ENCODE measurements at regions not wholly inside any gene's neighbourhood (a gene's known extent, or its start where the extent isn't known, plus 50 kb on each side); places are given as distances from the start of the nearest gene placed in this dataset.

- Histone ChIP-seq H3K4me2 (ENCODE audit: insufficient read depth in 1 of 2, low read depth in 2 of 2, low read length in 2 of 2) (no peak overlapping the region), H2BK5ac (ENCODE audit: low read depth, low read length) (no peak overlapping the region), H3K23me2 (ENCODE audit: low read depth, low read length) (no peaks in the 10 kb centered on the region), H3K9ac (replicated peaks in 1 of 4; ENCODE audit: extremely low read depth in 1 of 4, low read depth in 3 of 4, low read length in 3 of 4) (no peak overlapping the region), H3K23ac (ENCODE audit: insufficient read length) (no peak overlapping the region), H3K27ac (ENCODE audit: low read depth, low read length) (no peak overlapping the region), H3K14ac (ENCODE audit: insufficient read length) (no peak overlapping the region), H2BK12ac (ENCODE audit: low read depth, low read length) (no peak overlapping the region), H2AK5ac (ENCODE audit: low read depth, low read length) (no peak overlapping the region), H3K79me2 (ENCODE audit: control insufficient read depth in 1 of 2, insufficient read depth in 2 of 2, low read length in 2 of 2) (no peaks in the 10 kb centered on the region), H3K9me3 (ENCODE audit: insufficient read depth in 2 of 2, low read depth in 1 of 2, low read length in 1 of 2) (no peaks in the 10 kb centered on the region), H4K91ac (replicated peaks; ENCODE audit: insufficient read length, low read length) (no peak overlapping the region), H3K27me3 (replicated peaks in 1 of 4; ENCODE audit: control insufficient read depth in 3 of 4, extremely low read depth in 1 of 4, insufficient read depth in 3 of 4, low read length in 3 of 4) (no peaks in the 10 kb centered on the region), H3K56ac (replicated peaks; ENCODE audit: insufficient read length, low read depth, low read length) (no peak overlapping the region), H2AFZ (ENCODE audit: low read length) (no peak overlapping the region; the same call in 1 of the 2 replicates), H2BK120ac (replicated peaks; ENCODE audit: low read depth, low read length) (no peak overlapping the region), H2BK15ac (ENCODE audit: low read length) (no peak overlapping the region), H3K18ac (ENCODE audit: extremely low read depth, low read length) (no peak overlapping the region), H3K4ac (replicated peaks; ENCODE audit: insufficient read length, low read depth, low read length) (no peak overlapping the region), H4K5ac (ENCODE audit: insufficient read length, low read depth, low read length) (no peak overlapping the region), H4K8ac (ENCODE audit: extremely low read depth, insufficient read depth, low read length) (no peak overlapping the region), H3K36me3 (ENCODE audit: control insufficient read depth in 2 of 4, insufficient read depth in 4 of 4, low read length in 3 of 4) (no peaks in the 10 kb centered on the region), H3K4me3 (ENCODE audit: extremely low read depth in 1 of 4, insufficient read depth in 2 of 4, low read depth in 3 of 4, low read length in 4 of 4) (no peak overlapping the region), H3K79me1 (ENCODE audit: low read depth, low read length) (no peaks in the 10 kb centered on the region), H4K20me1 (replicated peaks in 1 of 2; ENCODE audit: control insufficient read depth in 1 of 2, insufficient read depth in 2 of 2, low read length in 2 of 2) (no peaks in the 10 kb centered on the region), H3K4me1 (replicated peaks in 1 of 4; ENCODE audit: control insufficient read depth in 3 of 4, insufficient read depth in 4 of 4, low read length in 3 of 4) (peaks cover 0 to 5% (median under 1%) of the 10 kb centered on the region in 4 experiments; a peak in 3 of 7 replicates), H2BK20ac (ENCODE audit: low read length) (no peak overlapping the region)
- TF ChIP-seq EGR1 (IDR thresholded peaks at IDR 0.05; ENCODE audit: borderline replicate concordance, low read depth, low read length): no peak
- FAIRE-seq (no peak), DNase-seq (ENCODE audit: low read depth in 1 of 2, low spot score in 2 of 2) (no peak)
- ChIA-PET POLR2A (ENCODE audit: partially characterized antibody) (no interaction called here), CTCF (ENCODE audit: partially characterized antibody) (interaction anchor here (1.5 kb wide), 1 partner anchor 19 kb away, joined by 5 read pairs; no protein-coding TSS in a partner anchor)
- WGBS, 2 experiments (ENCODE audit: extremely low coverage in 1 of 2, insufficient coverage in 1 of 2, insufficient read length in 1 of 2, insufficient replicate concordance in 2 of 2, low coverage in 1 of 2, low lambda C conversion rate in 2 of 2, missing lambda C conversion rate in 1 of 2): 91% methylated on average over 6 of the region's 6 CpGs; no CpG with 5 or more reads in 1 of the 2 experiments
Observed at GRCh38 chr18:31223371-31223770, 60.7 kb upstream of the DSC1 start.

Measured in H1 (cell line).